Stimulated activated CD4-positive, alpha-beta T cell treated with anti-CD3 and anti-CD28 coated beads, TNF-alpha, amount 100 ng/mL, for 48 hours (primary cell): ENCODE measurements at regions not wholly inside any gene's neighbourhood (a gene's known extent, or its start where the extent isn't known, plus 50 kb on each side); places are given as distances from the start of the nearest gene placed in this dataset.
"Not testable (repeated sequence)": the region's sequence is repeated elsewhere in the genome, so short reads cannot be mapped to it uniquely, and the experiment has no call there.

Source experiments
- DNase-seq, 3 donors: peaks; one replicate each; pipeline ENCODE4 v3.0.0-alpha.2; 2020; ENCODE audit warnings: low read depth in 3 of 3

DNA sequence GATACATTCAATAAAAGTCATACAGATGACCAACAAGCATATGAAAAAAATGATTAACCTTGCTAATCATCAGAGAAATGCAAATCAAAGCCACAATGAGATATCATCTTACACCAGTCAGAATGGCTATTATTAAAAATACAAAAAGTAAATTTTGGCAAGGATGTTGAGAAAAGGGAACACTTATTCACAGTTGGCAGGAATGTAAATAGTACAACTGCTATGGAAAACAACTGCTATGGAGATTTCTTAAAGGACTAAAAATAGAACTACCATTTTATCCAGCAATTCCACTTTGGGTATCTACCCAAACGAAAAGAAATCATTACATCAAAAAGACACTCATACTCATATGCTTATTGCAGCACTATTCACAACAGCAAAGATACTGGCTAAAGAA is 1121.8 kb downstream of the TBL1XR1 start:
- no peak for DNase-seq

DNA sequence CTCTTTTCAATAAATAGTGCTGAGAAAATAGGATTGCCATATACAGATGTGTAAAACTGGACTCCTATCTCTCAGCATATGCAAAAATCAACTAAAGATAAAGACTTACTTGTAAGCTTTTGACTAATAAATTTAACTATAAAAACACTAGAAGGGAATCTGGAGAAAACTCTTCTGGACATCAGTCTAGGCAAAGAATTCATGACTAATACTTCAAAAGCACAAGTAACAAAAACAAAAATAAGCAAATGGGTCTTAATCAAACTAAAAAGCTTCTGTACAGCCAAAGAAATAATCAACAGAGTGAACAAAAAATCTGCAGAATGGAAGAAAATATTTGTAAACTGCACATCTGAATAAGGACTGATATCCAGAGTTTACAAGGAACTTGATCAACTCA is 1122.2 kb downstream of the TBL1XR1 start:
- no peak for DNase-seq

DNA sequence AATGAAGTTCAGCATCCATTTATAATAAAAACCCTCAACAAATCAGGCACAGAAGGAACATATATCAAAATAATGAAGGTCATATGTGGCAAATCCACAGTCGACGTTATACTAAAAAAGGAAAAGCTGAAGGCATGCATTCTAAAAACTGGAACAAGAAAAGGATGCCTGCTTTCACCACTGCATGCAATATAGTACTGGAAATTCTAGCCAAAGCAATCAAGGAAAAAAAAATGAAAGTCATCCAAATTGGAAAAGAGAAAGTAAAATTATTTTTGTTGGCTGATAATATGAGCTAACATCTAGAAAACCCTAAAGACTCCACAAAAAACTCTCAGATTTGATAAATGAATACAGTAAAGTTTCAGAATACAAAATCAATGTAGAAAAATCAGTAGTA is 1123.2 kb downstream of the TBL1XR1 start:
- DNase-seq, result no peak

DNA sequence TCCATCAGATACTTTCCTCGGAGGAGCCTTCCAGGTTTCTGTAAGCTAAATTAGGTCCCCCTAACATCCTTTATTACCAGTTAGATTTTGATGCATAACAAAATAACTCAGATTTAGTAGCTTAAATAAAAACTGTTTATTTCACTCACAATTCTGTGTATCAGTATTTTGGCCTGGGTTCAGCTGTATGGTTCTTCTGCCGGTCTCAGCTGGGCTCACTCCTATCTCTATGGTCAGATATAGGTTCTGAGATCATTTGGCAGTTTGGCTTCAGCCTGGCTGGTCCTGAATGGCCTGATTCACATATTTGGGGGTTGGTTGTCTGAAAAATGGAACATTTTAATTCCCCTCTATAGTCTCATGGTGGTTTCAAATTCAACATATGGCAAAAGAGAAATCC is 1125.3 kb downstream of the TBL1XR1 start:
- no peak for DNase-seq

DNA sequence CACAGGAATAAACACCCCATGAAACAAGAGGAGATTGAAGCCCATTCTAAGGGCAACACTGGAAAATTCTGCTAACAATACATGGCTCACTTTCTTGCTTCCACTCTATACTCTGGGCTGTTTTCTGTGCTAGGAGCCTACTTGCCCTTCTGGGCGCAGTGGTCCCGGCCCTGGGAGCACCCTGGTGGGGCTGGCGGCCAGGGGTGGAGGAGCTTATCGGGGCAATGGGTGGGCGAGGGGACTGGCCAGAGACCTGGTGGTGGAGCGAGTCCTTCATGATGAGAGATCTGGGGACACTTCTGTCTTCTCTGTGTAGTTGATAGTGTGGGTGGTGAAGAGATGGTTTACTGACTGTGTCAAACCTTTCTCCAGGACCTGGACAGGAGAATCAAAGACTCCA is 1128.5 kb downstream of the TBL1XR1 start:
- DNase-seq, result no peak

DNA sequence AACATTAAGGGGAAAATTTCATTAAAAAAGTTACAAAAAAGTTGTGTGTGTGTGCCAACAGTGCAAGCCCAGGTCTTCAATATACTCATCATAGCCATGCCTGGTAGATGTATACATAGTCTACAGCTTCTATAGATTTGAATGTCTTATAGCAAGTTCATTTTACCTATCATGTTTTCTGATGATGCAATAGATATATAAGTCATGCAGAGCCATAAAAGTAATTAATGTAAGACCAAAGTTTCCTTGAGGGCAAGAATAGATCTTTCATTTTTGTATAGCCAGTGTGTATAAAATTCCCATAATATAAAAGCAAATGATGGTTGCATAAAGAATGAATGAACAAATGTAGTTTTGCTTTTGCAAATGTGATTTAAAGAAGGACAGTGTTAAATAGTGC is 1138.4 kb downstream of the TBL1XR1 start:
- DNase-seq, result no peak

DNA sequence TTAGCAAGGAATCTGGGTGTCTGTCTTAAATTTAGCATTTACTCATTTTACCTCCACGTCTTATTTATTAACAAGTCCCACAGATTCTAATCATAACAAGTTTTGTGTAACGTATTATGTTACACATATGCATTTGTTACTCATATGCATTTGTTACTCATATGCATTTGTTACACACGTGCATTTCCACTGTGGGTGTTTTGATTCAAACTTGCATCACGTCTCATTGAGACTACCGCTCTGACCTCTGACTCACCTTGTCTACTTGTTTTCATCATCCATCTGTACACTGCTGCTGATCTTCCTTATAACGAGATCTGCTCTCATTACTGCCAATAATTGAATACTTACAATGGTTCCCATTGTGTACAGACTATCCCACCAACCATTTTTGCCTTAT is 1141.4 kb downstream of the TBL1XR1 start:
- no peak for DNase-seq

DNA sequence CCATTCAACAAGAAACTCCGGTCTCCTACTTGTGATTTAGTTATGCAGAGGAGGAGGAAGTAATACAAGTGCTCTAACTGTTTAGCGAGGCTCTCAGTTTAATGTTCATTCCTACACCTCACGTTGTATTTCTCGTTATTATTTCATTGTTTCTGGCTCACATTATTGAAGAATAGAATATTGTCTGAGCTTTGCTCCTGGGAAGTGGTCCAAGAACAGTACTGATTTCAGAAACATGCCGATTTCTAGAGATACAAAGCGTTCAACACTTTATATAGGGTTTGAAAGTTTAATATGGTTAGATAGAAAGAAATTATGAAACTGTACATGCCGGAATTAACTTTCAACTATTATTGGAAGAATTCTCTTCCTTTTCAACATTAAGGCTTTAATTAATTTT is 1145.5 kb downstream of the TBL1XR1 start:
- DNase-seq, result no peak

DNA sequence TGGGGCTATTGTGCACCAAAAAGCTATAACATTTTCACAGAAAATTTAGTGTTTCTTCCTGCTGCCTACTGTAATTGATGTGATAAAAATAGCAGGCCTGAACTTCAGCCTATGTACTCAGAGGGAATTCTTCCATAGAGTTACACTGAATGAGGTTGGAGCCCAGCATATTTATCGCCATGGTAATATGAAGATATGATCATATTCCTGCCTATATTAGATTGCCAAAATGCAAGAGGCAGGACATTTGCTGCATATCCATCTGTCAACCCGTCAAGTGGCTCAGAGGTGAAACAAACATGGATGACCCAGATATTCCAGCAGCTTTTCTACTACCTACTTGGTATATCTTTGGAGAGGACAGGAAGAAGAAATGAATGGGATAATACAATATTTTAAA is 1150.6 kb downstream of the TBL1XR1 start:
- no peak for DNase-seq

DNA sequence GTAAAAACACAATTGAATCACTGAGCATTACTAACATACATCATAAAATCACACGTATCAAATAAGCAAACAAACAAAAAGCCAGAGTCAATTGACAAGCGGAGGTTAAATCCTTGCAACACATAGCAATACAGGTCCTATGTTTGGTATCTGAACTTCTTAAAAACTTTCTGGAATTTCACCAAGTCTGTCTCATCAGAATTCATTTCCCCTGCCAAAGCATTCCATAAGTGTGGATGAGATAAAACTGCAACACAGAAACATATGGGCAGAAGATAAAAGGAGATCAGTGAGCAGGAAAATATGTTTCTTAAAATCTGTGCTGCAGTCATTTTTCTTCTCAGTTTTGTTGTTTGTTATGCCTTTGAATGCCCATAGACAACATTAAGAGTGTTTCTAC is 1155.5 kb downstream of the TBL1XR1 start:
- DNase-seq, result no peak

DNA sequence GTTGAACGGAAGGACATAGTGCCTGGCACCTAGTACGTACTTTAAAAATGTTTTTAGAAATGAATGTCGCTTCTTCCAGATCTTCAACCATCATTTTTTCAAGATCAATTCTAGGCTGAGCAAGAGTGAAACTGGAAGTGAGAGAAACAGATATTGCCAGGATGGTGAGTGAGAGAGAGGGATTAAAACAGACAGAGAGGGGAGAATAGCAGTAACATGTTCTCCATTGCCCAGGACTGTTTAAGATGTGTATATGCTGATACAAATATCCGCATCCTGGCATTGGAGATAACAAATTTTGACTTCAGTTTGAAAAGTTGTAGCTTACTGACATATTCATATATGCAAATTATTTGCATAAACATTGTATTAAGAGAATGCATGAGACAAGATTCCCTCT is 1156.1 kb downstream of the TBL1XR1 start:
- no peak for DNase-seq

DNA sequence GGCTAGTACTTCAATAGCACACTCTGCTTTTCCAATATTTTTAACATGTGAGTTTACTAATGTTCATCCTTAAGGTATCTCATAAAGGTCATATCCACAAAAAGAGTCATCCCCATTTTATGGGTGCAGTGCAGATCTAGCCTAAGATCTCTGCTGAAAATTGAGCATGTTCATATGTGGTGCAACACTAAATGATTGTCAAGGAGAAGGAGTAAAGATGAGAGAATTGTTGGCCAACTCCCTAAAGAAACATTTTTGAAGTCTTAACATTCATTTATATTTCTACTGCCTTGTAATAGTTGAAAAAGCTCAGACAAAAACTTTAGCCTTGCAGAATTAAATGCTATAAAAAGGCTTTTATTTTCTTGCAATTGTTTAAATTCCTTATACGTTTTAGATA is 1159.6 kb downstream of the TBL1XR1 start:
- no peak for DNase-seq

DNA sequence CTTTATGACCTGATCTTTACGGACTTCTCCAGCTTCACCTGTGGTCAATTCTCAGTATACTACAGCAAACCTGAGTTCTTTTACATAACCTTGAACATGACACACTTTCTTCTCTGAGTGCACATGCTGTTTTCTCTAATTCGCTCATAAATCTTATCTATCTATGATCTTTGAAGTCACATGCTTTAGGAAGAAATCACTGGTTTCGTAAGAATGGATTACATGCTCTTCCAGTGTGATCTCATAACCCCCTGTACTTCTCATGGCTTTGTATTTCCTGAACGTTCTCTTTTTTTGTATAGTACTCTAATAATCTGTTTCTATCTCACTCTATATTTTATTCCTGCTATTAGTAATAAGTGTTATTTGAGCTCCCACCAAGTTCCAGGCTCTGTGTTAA is 1165.2 kb downstream of the TBL1XR1 start:
- DNase-seq, result no peak

DNA sequence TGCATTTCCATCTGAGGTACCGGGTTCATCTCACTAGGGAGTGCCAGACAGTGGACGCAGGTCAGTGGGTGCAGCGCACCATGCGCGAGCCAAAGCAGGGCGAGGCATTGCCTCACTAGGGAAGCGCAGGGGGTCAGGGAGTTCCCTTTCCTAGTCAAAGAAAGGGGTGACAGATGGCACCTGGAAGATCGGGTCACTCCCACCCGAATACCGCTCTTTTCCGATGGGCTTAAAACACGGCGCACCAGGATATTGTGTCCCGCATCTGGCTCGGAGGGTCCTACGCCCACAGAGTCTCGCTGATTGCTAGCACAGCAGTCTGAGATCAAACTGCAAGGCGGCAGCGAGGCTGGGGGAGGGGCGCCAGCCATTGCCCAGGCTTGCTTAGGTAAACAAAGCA is 1157.1 kb downstream of the NAALADL2 start:
- DNase-seq, result not testable (repeated sequence)

DNA sequence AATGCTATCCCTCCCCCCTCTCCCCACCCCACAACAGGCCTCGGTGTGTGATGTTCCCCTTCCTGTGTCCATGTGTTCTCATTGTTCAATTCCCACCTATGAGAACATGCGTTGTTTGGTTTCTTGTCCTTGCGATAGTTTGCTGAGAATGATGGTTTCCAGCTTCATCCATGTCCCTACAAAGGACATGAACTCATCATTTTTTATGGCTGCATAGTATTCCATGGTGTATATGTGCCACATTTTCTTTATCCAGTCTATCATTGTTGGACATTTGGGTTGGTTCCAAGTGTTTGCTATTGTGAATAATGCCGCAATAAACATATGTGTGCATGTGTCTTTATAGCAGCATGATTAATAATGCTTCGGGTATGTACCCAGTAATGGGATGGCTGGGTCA is 1156.1 kb downstream of the NAALADL2 start:
- not testable (repeated sequence) for DNase-seq

DNA sequence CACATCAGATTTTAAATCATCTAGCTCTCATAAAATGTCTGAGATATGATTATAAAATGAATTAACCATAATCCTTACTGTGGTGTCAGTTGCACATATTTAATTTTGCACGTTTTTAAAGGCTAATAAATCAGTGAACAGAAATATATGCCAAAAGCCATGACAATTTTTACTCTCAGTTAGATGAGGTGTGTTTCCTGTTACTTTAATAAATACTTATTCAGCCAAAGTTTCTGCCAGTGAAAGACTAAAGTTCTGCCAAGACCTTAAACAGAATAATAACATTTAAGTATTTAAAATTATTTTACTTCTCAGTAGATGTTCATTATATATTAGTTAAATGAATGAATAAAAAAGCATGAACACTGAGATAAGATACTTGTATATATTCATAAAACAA is 1150.1 kb downstream of the NAALADL2 start:
- DNase-seq, result no peak

DNA sequence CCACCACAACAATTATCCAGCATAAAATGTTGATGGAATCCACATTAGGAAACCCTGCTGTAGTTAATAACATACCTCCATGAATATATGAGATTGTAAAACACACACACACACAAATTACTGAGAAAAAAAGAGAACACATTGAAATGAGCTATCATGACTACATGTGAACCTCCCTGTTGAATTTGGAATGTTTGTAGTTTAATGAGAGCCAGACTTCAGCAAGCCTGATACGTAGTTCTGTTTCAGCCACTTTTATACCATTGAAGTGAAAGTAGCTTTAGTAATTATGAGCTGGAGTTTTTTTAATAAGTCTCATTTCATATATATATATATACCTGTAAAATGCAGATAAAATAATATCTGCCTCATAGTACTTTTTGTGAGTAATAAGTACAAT is 1146.4 kb downstream of the NAALADL2 start:
- no peak for DNase-seq

DNA sequence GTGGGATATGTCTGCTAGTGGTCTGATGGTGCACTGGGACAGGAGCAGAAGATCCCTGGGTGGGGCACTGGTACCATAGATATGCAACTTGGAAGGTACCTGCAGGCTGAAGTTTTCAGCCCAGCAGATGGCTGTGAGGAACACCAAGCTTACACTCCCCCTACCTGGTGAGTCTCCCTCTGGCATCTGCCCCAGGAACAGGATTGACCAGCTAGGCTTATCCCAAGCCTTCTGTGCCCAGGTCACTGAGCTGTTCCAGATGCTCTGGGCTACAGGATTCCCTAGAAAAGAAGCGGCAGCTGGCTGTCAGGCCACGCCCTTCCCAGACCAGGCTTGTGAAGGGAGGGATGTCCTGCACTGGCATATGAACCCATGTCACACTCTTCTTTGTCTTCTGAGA is 1130.0 kb downstream of the NAALADL2 start:
- DNase-seq, result no peak

DNA sequence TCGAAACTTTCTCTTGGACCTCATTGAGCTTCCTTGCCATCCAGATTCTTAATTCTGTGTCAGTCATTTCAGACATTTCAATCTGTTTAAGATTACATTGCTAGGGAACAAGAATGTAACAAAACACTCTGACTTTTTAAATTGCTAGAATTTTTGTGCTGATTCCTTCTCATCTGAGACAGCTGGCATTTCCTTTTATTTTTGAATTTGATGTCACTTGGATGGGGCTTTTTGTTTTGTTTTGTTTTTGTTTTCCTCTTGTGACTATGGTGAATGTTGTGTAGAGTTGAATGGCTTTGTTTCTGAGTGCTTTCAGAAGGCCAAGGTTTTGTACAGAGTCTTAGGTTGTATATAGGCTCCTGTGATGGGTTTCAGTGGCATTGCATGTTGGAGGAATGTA is 1129.3 kb downstream of the NAALADL2 start:
- no peak for DNase-seq

DNA sequence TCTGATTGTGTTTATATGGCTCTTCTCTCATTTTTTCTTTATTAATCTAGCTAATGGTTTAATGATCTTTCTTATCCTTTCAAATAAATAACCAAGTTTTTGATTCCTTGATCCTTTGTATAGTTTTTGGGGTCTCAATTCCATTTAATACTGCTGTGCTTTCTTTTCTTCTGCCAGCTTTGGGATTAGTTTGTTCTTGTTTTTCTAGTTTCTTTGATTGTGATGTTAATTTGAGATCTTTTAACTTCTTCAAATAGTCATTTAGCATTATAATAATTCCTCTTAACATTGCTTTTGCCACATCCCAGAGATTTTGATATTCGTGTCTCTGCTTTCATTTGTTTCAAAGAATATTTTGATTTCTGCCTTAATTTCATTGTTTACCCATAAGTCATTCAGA is 1126.6 kb downstream of the NAALADL2 start:
- no peak for DNase-seq

DNA sequence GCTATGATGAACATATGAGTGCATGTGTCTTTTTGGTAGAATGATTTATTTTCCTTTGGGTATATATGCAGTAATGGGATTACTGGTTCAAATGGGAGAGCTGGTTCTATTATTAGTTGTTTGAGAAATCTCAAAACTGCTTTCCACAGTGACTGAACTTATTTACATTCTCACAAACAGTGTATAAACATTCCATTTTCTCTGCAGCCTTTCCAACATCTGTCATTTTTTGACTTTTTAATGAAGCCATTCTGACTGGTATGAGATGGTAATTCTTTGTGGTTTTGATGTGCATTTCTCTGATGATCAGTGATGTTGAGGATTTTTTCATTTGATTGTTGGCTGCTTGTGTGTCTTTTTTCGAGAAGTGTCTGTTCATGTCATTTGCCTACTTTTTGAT is 1124.2 kb downstream of the NAALADL2 start:
- no peak for DNase-seq

DNA sequence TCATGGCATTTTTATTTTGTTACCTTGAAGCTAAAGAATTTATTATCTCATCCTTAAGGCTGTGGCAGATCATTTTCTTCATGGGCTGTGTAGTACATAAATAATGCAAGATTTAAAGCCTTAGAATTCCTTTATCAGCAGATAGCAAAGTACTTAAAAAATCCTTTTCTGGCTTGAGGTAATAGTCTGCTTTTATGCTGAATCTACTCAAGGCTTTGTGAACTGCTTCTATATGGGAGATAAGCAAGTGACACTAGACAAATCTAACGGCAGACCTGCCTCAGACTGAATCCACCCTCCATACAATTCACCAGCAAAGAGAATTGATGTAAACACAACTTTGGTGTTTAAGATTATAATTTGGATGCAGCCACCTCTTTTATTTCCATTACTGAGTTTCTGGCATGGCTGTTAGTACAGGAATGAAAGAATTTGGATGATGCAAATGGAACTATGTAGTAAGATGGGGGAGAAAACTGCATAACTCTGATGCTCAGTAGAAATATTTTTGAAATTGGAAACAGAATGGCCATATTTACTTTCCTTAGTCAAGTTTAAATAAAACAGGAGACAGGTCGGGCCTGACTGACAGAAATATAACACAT is 1121.5 kb downstream of the NAALADL2 start:
- DNase-seq, result no peak

DNA sequence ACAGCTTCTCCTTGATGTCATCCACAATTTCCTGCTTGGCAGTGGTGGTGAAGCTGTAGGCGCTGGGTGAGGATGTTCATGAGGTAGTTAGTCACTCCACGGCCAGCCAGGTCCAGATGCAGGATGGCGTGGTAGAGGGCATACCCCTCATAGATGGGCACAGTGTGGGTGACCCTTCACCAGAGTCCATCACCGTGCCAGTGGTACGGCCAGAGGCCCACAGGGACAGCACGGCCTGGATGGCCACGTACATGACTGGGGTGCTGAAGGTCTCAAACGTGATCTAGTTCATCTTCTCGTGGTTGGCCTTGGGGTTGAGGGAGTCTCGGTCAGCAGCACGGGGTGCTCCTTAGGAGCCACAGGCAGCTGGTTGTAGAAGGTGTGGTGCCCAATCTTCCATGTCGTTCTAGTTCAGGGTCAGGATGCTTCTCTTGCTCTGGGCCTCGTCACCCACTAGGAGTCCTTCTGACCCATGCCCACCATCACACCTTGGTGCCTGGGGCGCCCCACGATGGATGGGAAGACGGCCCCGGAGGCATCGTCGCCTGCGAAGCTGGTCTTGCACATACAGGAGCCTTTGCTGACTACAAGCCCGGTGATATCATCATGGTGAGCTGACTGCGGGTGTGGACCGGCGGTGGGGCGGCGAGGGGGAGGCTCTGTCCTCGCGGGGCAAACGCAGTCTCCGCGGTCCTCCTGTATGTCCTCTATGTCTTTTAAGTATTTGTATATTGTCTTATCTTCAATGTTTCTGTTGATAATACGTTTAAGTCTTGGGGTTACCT is 1119.0 kb downstream of the NAALADL2 start:
- no peak for DNase-seq

DNA sequence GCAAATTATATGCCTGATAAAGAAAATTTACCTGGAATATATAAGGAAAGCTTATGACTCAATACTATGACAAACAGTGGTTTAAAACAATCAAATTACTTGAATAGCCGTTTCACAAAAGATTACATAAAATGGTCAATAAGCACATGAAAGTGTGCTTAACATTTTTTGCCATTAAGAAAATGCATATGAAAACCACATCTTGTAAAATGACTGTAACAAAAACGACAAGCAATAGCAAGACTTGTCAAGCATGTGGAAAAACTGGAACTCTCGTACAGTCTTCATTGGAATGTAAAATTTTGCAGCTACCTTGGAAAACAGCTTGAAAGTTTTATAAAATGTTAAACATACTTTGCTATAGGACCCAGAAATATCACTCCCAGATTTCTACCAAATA is 1110.3 kb downstream of the NAALADL2 start:
- no peak for DNase-seq
